ENCODE measurements at regions not wholly inside any gene's neighbourhood (a gene's known extent, or its start where the extent isn't known, plus 50 kb on each side); places are given as distances from the start of the nearest gene placed in this dataset.

GRCh38 chr1:147480565-147480935, 60.8 kb upstream of the BCL9 start:
- ATAC-seq: no peak
- POLR2A ChIA-PET: no interaction called here
- no peak for DNase-seq (ENCODE audit: low spot score)
- TF ChIP-seq GRHL2 (CRISPR knock-in tag; IDR thresholded peaks at IDR 0.05; ENCODE audit: insufficient replicate concordance, severe bottlenecking) (no peak), NFYB (CRISPR knock-in tag; conservative IDR thresholded peaks at IDR 0.05; ENCODE audit: low read depth) (no peak), PRRX2 (CRISPR knock-in tag; IDR thresholded peaks at IDR 0.05) (no peak), ZBTB21 (CRISPR knock-in tag; IDR thresholded peaks at IDR 0.05; ENCODE audit: borderline replicate concordance) (no peak), ATF3 (CRISPR knock-in tag; conservative IDR thresholded peaks at IDR 0.05) (no peak), FOXJ3 (CRISPR knock-in tag; IDR thresholded peaks at IDR 0.05; ENCODE audit: borderline replicate concordance) (no peak), MYBL2 (CRISPR knock-in tag; IDR thresholded peaks at IDR 0.05) (no peak), TP53 (CRISPR knock-in tag; IDR thresholded peaks at IDR 0.05) (no peak), ZNF512 (CRISPR knock-in tag; IDR thresholded peaks at IDR 0.05; ENCODE audit: borderline replicate concordance) (no peak), TEAD1 (CRISPR knock-in tag; IDR thresholded peaks at IDR 0.05) (no peak), ZNF671 (CRISPR knock-in tag; IDR thresholded peaks at IDR 0.05) (no peak), CREM (CRISPR knock-in tag; IDR thresholded peaks at IDR 0.05) (no peak), AR (CRISPR knock-in tag; IDR thresholded peaks at IDR 0.05) (no peak), ZNF138 (CRISPR knock-in tag; conservative IDR thresholded peaks at IDR 0.05) (no peak), E2F1 (CRISPR knock-in tag; IDR thresholded peaks at IDR 0.05) (no peak), ZNF219 (CRISPR knock-in tag; IDR thresholded peaks at IDR 0.05; ENCODE audit: borderline replicate concordance) (no peak), RORB (CRISPR knock-in tag; IDR thresholded peaks at IDR 0.05) (no peak), ATF6 (CRISPR knock-in tag; IDR thresholded peaks at IDR 0.05) (no peak), ETV6 (CRISPR knock-in tag; IDR thresholded peaks at IDR 0.05) (no peak)
- no peak overlapping the region for H3K27ac Mint-ChIP-seq
- H3K36me3 Mint-ChIP-seq: no peaks in the 10 kb centered on the region
- no peak overlapping the region for H3K4me3 Mint-ChIP-seq
- H3K27me3 Mint-ChIP-seq (ENCODE audit: low read depth): peaks cover 2% of the 10 kb centered on the region
- H3K9me3 Mint-ChIP-seq: no peaks in the 10 kb centered on the region
- H3K4me1 Mint-ChIP-seq: no peaks in the 10 kb centered on the region; the same call in 1 of the 2 replicates
- CTCF ChIA-PET: no interaction called here
